Peyer's patch (tissue), 4 donors: ENCODE measurements at regions not wholly inside any gene's neighbourhood (a gene's known extent, or its start where the extent isn't known, plus 50 kb on each side); places are given as distances from the start of the nearest gene placed in this dataset.

Experiments used
- DNase-seq, 3 donors: peaks; one replicate each; pipeline ENCODE4 v3.0.0-alpha.2; 2017 to 2019
- H3K27ac ChIP-seq, 4 donors: fragments of 200-600 bp; sonication (generic); one replicate each; pipeline ENCODE4 v1.5.1; 2016 to 2019
- H3K27me3 ChIP-seq, 2 donors: fragments of 200-600 bp; sonication (generic); one replicate each; pipeline ENCODE4 v1.5.1; 2019
- H3K36me3 ChIP-seq, 3 donors: fragments of 200-600 bp; sonication (generic); one replicate each; pipeline ENCODE4 v1.5.1; 2016 to 2019
- H3K4me1 ChIP-seq, 4 donors: fragments of 200-600 bp; sonication (generic); one replicate each; pipeline ENCODE4 v1.5.1; 2016 to 2019
- H3K4me3 ChIP-seq, 4 donors: fragments of 200-600 bp; sonication (generic); 1 replicate in 3 of 4; 2 replicates in 1 of 4; pipeline ENCODE4 v1.5.1; 2016 to 2019; ENCODE audit warnings: mild to moderate bottlenecking in 1 of 4
- H3K9me3 ChIP-seq, 4 donors: fragments of 200-600 bp; sonication (generic); one replicate each; pipeline ENCODE4 v1.5.1; 2016 to 2019; ENCODE audit warnings: mild to moderate bottlenecking in 1 of 4
- CTCF ChIP-seq, 6 experiments: fragments of 450-650 bp in 4 of 6; fragments of 200-600 bp in 2 of 6; sonication (generic) in 1 of 6; IDR thresholded peaks; one replicate each; pipeline ENCODE4 v1.5.1; 2017 to 2019; ENCODE audit warnings: antibody characterized with exemption in 6 of 6, mild to moderate bottlenecking in 3 of 6, moderate library complexity in 1 of 6
- POLR2A ChIP-seq, 2 donors: fragments of 450-650 bp; IDR thresholded peaks; one replicate each; pipeline ENCODE4 v1.5.1; 2017; ENCODE audit warnings: antibody characterized with exemption in 2 of 2, mild to moderate bottlenecking in 2 of 2, moderate library complexity in 2 of 2

- peak in 2 of 3 donors; percentile 50 to 71 for DNase-seq
- H3K27me3 ChIP-seq, result no peaks in the 10 kb centered on the region
These were observed 387.8 kb downstream of the ZNF521 start for GRCh38 chr18:24964216-24964615.

DNA sequence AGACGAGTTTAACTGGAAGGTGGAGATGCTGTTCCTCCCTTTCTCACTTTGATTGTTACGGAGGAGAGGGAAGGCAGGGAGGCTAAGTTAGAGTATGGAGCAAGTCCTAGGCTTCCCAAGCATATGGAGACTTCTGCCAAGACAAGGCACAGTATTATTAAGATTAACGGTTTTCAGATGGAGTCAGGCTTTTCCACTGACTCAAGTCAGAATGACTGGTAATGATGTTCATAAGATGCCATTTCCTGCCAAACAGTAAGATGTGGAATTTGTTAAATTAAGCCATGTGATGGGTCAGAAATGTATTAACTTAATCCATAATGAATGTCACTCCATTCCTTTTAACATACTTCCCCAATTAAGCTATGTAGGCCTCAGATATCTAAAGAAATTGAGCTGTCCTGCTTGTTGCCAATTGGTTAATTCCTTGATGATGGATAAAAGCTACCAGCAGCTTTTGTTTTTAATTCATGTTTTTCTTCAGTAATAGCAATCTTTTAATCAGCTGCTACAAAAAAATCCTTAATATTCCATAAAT, 383.7 kb downstream of the ZNF521 start:
- no peak for DNase-seq
- Histone ChIP-seq H3K4me1 (no peaks in the 10 kb centered on the region), H3K9me3 (no peaks in the 10 kb centered on the region), H3K36me3 (no peaks in the 10 kb centered on the region), H3K27me3 (no peaks in the 10 kb centered on the region), H3K4me3 (no peak overlapping the region), H3K27ac (no peak overlapping the region)
- TF ChIP-seq CTCF (IDR thresholded peaks at IDR 0.05) (no peak), POLR2A (IDR thresholded peaks at IDR 0.05) (no peak)

More at GRCh38 chr18:24964216-24964615, 387.8 kb downstream of the ZNF521 start:
- Histone ChIP-seq H3K36me3 (no peaks in the 10 kb centered on the region), H3K4me3 (no peak overlapping the region), H3K27ac (no peak overlapping the region), H3K4me1 (no peaks in the 10 kb centered on the region), H3K9me3 (no peaks in the 10 kb centered on the region)
- no peak for TF ChIP-seq POLR2A (IDR thresholded peaks at IDR 0.05)

- Histone ChIP-seq H3K4me3 (no peak overlapping the region), H3K36me3 (no peaks in the 10 kb centered on the region), H3K27ac (no peak overlapping the region), H3K9me3 (no peaks in the 10 kb centered on the region), H3K27me3 (no peaks in the 10 kb centered on the region), H3K4me1 (no peaks in the 10 kb centered on the region)
- no peak for DNase-seq
- TF ChIP-seq POLR2A (IDR thresholded peaks at IDR 0.05), result no peak
- TF ChIP-seq CTCF (IDR thresholded peaks at IDR 0.05), result no peak
These were observed 379.4 kb downstream of the ZNF521 start for GRCh38 chr18:24972577-24972976.

DNA sequence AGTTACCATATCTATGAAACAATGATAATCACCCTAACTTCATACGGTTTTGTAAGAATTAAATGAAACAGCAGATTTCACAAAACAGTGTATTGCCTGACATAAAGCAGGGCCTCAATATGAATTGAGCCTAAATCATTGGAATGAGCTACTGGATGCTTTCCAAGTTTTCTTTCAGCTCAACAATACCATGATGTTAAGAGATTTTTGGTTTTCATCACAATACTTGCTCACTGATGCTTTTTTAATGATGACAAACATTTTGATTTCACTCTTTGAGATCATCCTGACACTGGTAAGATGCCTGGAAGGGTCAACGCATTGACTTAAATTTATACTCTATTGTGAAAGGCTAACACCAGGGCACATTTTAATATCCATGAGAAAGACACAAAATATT, 377.5 kb downstream of the ZNF521 start:
- TF ChIP-seq POLR2A (IDR thresholded peaks at IDR 0.05) (no peak), CTCF (IDR thresholded peaks at IDR 0.05) (no peak)
- DNase-seq, result no peak
- H3K36me3 ChIP-seq, result no peaks in the 10 kb centered on the region

GRCh38 chr18:24975496-24976372, 376.2 kb downstream of the ZNF521 start:
- H3K27ac ChIP-seq, result no peak overlapping the region
- DNase-seq, result no peak
- H3K4me3 ChIP-seq, result no peak overlapping the region
- H3K27me3 ChIP-seq, result no peaks in the 10 kb centered on the region
- no peaks in the 10 kb centered on the region for H3K4me1 ChIP-seq
- no peaks in the 10 kb centered on the region for H3K9me3 ChIP-seq
- TF ChIP-seq CTCF (IDR thresholded peaks at IDR 0.05) (no peak), POLR2A (IDR thresholded peaks at IDR 0.05) (no peak)
- H3K36me3 ChIP-seq, result no peaks in the 10 kb centered on the region

More for the DNA sequence above, 377.5 kb downstream of the ZNF521 start:
- Histone ChIP-seq H3K4me1 (no peaks in the 10 kb centered on the region), H3K9me3 (no peaks in the 10 kb centered on the region), H3K27me3 (no peaks in the 10 kb centered on the region), H3K27ac (no peak overlapping the region), H3K4me3 (no peak overlapping the region)

DNA sequence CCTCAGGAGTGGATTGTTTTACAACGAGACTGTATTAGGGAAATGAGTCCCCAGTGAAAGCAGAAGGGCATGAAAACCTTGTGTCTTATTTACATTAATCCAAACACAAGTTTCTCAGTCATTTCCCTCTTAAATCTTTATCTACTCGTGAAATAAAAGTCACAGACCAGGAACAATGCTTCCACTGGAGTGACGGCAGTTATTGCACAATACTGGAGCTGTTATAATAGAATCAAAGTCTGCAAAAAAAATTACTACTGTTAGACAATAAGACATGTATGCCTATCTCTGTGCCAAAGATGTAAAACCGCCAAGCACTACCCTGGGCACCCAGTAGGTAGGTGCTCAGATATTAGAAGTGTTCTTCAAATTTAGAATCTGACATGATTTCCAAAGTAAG, 375.5 kb downstream of the ZNF521 start:
- no peaks in the 10 kb centered on the region for H3K9me3 ChIP-seq
- no peaks in the 10 kb centered on the region for H3K4me1 ChIP-seq
- no peak overlapping the region for H3K4me3 ChIP-seq
- no peak overlapping the region for H3K27ac ChIP-seq
- H3K27me3 ChIP-seq, result no peaks in the 10 kb centered on the region
- H3K36me3 ChIP-seq, result no peaks in the 10 kb centered on the region
- no peak for DNase-seq
- TF ChIP-seq POLR2A (IDR thresholded peaks at IDR 0.05), result no peak
